ENCODE measurements at regions not wholly inside any gene's neighbourhood (a gene's known extent, or its start where the extent isn't known, plus 50 kb on each side); places are given as distances from the start of the nearest gene placed in this dataset.

- no peak for DNase-seq
Observed at GRCh38 chr9:1434811-1435210, 384.7 kb downstream of the DMRT2 start.

DNA sequence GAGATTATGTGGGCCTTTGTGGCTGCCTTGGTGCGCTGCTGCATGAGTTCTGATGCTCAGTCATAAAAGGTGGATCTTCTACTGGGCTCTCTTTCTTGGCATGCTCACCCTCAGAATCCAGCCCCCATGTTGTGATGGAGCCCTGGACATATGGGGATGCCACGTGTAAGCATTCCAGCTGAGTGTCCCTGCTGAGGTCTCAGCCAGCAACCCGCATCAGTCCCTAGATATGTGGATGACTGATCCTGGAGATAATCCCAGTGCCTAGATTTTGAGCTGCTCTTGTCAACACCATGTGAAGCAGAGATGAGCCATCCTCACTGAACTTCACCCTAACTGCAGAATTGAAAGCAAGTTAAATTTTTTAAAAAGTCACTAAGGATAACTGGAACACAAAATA, 390.1 kb downstream of the DMRT2 start:
- DNase-seq, result no peak

GRCh38 chr9:1442105-1442504, 391.9 kb downstream of the DMRT2 start:
- DNase-seq, result no peak

DNA sequence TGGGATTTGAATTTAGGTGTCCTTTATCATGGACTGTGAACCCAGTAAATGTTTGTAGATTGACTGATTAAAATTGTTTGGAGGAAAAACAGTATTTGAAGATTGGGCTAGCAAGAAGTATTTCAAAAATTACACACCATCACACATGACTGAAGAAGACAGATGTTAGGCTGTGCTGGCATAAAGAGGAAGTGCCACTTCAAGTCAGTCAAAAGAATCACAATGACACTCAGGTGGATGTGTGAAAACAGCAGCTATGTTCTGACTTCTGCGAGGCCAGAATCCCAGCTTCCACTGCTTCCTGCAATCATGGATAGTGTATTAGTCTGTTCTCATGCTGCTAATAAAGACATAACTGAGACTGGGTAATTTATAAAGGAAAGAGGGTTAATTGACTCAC, 393.3 kb downstream of the DMRT2 start:
- no peak for DNase-seq

DNA sequence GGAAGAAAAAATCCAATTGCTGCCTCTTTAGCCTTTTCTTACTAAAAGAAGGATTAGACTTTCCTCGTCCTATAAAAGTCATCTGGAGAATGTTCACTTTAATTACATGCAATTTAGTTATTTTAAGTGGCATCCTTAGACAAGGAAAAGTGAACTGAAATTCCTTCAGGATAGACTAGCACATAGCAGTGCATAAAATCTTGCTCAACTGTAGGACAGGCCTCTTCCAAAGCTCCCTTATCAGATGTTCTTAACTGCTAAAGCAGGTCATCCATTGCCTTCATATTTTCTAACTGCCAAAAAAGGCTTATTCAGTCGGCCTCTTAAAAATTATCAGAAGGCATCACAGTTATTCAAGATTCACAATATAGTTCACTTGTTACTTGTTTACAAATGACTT, 396.5 kb downstream of the DMRT2 start:
- no peak for DNase-seq

DNA sequence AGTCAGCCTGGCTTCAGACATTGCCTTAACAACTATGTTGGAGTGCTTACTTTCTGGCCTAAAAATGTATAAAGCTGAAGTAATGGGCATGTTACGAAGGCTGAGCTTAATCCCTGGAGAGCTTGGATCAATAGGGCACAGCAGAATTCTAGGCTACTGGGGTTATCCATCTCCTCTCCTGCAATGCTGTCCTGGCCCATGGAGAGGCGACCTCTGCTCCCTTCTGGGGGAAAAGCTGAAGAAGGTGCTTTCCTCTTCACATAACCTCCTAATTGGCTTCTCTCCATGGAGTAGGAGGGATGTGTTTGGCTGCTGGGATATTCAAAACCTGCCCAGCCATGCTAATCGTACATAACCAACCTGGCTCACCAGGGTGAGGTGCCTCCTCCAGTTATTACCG, 403.5 kb downstream of the DMRT2 start:
- no peak for DNase-seq

DNA sequence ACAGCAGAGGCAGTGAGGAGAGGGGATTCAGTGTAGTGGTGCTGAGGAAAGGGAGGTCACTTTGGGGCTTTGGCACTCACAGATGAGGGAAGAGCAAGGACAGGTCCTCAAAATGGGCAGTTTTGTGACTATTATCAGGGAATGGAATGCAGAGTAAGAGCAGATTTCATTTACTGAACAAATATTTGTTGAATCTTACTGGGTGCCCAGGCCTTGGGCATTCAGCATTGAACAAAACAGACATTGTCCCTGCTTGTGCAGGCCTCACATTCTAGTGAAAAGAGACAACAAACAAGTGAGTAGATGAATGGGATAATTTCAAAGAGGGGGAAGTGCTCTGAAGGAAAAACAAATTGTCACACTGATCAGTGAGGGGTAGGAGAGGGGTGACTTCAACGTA, 404.1 kb downstream of the DMRT2 start:
- no peak for DNase-seq

DNA sequence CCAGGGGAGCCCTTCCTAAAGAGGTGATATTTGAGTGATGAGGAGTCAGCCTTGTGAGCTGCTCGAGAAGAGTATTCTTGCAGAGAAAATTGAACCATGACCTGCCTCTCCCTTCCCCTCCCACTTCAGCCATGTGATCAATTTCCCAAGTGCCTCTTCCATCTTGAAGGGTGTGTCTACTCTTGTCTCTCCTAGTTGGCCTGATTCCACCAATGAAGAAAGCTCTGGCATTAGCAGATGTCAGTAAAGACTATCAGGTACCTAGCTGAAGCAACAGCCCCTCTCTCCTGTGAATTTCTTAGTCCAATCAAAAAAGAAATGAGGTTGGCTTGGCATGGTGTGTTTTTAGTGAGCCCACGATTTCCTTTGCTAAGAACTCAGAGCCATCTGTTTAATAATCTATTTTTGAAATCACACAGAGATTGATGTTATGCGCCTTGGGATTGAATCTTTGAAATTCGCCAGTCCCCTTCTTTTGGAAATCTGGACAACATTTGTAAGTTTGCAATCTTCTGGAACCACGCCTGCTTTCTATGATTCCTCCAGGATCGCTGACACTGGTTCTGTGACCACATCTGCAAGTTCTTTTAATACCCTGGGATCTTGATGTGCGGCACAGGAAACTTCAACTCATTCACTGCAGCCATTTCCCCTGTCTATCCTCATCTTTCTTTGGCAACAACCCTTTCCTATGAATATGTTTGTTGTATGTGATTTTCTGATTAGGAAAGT, 404.6 kb downstream of the DMRT2 start:
- DNase-seq, result no peak

- no peak for DNase-seq
Observed at GRCh38 chr9:1455766-1456165, 405.6 kb downstream of the DMRT2 start.

- DNase-seq, result no peak
Observed at GRCh38 chr9:1456301-1457024, 406.3 kb downstream of the DMRT2 start.

DNA sequence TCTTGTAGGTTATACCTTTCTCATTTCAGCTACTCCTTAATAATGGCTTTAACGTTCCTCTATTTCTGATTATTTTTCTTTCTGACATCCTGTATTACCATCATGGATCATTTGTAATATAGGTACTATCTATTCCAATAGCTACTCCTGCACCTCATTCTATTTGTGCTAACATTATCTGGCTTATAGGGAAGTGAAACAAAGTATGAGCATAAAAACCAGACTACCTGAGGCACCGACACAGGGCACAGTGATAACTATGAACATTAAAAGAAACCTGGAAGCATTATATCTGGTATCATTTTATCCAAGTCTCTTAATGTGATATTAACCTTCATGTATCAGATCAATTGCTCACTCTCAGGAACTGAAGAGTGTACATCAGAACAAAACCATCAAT, 407.3 kb downstream of the DMRT2 start:
- no peak for DNase-seq

DNA sequence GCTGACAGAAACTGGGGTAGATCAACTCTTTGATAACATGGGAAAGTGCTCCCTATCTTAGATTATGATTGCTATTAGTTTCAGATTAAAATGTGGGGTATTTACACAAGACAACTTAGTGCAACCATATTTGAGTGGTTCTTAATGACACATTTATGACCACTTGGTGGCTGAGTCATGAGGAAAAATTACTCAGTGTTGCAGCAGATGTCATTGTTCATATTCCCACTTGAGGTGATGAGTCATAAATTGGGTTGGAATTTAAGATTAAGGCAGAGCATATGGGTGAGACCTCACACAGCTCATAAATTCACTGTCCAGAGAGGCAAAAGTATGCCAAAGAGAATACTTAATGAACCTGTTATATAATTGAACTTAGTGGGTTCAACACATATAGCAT, 408.3 kb downstream of the DMRT2 start:
- no peak for DNase-seq

DNA sequence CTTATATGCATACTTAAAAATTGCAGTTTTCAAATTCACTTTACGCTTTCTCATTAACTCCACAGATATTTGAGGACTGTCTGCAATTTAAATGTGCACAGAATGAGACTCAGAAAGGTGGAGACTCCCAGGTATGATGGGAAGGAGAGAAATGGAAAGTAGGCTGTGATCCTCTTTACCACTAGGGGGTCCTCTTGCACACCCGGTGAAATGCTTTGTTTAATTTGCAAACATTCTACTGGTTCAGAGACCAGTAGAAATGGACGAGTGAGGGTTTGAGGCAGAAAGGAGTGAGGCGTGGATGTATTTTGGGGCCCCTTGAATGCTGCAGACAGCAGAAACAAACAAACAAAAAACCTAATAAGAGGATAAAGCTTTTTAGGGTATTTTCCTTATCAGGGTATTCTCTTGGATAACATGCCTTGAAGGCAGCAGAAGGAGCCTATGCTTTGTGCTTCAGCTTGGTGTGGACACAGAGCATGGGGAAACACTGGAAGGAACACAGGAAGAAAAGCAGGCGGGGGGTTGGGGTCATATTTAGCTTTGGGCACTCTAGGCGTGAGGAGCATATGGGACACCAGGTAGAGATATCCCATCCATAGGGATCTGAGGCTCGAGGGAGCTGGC, 410.1 kb downstream of the DMRT2 start:
- DNase-seq, result peak; percentile 0 to 36

DNA sequence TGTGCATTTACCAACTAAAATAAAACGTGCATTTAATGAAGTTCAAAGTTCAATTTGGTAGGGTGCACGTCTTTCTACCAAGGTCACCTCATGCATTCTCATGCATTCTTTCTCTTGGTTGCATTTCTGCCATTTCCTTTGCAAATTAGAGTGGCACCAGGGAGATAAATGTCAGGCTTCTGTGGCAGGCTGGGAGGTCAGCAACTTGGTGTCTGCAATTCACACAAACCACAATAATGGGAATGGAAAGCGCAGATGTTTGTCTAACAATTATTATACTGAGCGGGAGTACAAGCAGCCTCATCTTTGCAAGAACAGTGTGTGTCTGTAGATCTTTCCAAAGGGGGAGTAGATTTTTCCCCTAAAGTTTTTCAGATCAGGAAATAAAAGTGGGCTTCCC, 411.7 kb downstream of the DMRT2 start:
- DNase-seq, result no peak

- no peak for DNase-seq
Observed at GRCh38 chr9:1462626-1463308, 412.6 kb downstream of the DMRT2 start.

GRCh38 chr9:1469996-1470395, 419.8 kb downstream of the DMRT2 start:
- no peak for DNase-seq

DNA sequence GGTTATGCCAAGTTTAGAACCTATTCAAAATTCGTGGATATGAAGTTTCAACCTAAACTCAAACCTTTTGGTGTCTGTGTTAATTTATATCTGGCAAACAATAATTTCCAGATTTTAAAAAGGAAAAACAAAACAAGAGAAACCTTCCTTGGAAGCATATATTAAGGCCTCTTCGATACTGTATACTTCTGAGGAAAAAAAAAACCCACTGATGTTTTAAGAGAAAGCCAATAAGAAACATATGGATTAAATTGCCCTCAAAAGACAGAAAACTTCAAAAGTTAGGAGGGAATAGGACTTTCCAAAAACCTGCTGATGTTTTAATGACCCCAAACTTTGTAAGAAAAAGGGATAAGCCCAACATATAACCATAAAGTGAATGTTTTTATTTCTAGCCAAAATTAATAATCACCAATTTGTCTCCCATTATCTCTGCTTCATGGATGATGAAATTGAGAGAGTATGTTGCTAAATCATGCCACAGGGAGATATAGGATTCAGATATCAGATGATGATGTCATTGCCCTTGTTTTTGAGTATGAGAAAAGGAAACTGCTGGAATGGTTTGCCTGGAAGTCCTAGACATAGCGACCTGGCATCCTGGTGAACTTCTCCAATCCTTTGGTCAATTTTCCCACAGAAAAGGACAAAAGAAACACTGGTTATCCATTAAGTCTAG, 423.9 kb downstream of the DMRT2 start:
- DNase-seq, result no peak

DNA sequence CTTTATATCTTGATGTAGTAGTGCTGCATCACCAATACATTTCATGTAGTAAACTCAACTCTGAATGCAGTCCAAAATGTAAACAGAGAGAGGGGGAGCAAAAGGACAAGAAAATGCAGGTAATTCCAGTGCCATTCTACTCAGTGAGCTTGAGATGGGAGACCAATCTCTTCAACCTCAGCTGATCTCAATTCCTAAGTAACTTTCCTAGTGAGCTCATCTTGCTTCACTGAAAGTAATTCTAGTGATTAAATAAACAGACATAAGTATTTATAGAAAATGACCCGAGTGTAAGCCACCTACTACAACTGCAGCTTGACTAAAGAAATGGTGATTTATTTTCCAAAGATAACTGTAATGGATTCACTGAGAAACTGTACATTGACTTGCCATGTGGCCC, 424.5 kb downstream of the DMRT2 start:
- DNase-seq, result no peak

- DNase-seq, result no peak
Observed at GRCh38 chr9:1490341-1491232, 440.4 kb downstream of the DMRT2 start.

- no peak for DNase-seq
Observed at GRCh38 chr9:1492156-1492555, 442.0 kb downstream of the DMRT2 start.

DNA sequence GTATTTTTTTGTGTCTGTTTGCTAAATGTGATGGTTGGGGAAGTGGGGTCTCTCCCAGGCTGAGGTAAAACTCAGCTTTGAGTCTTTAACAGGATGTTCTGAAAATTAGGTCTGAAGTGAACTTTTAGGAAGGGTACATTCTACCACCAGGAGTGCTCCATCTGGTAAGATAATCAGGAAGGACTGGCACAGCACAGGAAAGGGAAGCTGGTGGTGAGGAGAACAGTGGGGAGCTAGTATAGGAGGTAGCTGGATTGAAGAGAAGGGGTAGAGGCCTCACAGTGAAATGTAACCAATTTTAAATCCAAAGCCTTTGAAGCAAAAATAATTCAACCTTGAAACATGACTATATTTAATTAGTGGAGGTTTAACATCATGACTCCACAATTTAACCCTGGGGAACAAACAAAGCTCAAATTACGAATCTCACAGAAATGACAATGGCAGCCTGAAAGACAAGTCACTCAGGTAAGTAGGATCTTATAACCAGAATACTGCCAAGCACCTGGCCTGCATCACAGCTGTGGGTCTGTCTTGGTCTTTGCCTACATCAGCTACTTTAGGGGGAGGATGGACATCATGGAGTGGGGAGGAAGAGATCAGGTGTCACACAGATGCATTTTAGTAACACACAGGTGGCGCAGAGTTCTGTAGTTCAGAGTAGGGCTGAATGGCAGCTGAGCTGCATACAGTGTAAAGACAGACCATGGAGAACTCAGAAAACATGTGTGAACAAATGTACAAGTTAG, 445.3 kb downstream of the DMRT2 start:
- DNase-seq, result no peak

Measured in SHP77 (cell line).